Dedifferentiated amniotic fluid mesenchymal stem cell (primary cell): ENCODE measurements at regions not wholly inside any gene's neighbourhood (a gene's known extent, or its start where the extent isn't known, plus 50 kb on each side); places are given as distances from the start of the nearest gene placed in this dataset.

Experiments
- DNase-seq: peaks from one replicate; pipeline ENCODE4 v3.0.0-alpha.2; 2016; ENCODE audit errors: extremely low spot score

DNA sequence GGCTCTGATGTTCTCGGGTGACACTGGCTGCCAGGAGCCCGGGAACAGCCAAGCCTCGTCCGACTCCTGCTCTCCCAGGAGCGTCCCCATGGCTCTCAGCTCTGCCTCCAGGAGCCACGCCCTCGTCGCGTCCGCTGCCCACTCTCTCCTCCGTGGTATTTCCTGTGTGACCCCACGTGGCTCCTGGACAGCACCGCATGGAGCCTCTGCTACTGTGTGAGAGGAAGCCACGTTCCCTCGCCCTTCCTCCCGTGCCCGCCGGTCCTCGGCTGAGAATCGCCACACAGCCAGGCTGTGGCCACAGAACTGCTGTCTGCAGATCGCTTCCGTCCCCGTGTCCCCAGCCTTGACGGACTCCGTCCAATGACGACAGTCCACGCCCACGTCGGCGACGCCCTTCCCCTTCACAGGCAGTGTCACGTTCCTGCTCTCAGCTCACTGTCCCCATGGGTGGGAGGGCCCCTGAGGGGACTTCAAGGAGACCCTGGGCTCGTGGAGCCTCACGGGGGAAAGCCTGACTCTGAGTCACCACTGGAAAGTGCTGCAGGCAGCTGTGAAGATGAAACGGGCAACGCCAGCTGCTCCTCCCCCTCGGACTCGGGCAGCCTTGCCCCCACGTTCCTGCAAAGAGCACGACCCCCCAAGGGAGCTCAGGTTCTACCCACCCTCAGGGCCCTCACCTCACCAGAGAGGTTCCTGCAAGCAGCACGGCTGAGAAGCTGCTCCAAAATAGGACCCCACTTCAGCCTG lies 458.5 kb downstream of the BRD1 start:
- DNase-seq, result no peak

DNA sequence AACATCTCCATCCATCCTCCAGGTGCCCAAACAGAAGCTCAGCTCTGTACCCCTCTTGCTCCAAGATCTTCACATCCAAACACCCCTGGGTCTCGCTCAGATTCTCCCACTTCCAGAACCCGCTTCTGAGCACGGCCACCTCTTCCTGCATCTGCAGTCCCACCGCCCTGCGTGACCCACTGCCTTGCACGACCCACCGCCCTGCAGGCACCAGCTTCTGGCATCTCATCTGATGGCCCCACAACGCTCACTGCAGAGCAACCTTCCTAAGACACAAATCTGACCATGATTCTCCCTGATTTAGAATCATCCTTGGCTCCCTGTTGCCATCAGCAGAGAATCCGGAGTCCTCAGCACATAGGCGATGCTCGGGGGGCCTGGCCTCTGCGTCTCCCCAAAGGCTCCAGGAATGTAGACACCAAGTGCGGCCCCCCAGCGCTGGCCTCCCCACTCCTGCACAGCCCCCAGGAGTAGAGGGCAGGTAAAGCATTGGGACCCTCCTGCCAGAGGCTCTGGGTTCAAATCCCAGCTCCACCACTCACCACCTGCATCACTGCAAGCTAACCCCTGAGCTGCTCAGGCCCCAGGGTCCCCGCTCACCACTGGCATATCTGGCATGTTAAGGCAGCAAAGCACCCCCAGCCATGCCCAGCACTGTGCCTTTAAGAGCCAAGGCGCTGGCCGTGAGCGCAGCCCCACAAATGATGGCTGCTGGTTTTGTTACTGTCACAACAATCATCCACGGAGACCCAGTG lies 459.3 kb downstream of the BRD1 start:
- no peak for DNase-seq

DNA sequence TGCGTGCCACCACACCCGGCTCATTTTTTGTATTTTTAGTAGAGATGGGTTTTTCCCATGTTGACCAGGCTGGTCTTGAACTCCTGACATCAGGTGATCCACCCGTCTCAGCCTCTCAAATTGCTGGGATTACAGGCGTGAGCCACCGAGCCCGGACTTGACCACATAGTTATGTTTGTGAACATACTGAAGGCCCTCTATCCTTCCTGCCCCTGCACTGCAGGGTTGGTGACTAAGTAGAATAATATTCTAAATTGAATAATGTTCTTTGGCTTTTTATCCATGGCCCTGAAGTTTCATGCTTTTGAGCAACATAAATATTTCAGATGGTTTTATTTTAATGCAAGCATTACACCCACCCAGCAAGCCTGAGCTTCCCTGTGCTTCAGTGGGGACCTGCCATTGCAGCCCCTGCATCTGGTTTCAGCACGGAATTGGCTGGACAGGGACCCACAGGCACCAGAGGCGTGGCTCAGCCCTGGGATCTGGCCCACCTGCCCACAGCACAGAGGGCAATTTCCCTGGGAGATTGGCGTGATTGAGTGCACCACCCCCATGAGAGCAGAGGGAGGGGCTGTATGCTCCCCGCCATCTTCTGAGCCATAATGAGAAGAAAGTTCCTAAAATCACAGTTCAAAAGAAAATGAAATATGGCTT lies 460.5 kb downstream of the BRD1 start:
- no peak for DNase-seq

- no peak for DNase-seq
Measured at GRCh38 chr22:49366437-49366836, 461.2 kb downstream of the BRD1 start.

DNA sequence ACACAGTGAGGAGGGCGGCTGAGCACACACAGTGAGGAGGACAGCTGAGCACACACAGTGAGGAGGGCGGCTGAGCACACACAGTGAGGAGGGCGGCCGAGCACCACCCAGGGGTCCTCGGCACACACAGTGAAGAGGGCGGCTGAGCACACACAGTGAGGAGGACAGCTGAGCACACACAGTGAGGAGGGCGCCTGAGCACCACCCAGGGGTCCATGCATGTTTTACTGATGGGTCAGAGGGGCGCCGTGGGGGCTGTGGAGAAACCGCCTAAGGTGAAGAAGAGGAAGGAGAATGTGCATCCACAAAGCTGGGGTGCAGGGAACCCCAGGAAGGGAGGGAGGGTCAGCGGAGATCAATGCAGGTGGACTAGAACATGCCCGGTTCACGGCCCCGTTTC lies 461.8 kb downstream of the BRD1 start:
- DNase-seq, result no peak

DNA sequence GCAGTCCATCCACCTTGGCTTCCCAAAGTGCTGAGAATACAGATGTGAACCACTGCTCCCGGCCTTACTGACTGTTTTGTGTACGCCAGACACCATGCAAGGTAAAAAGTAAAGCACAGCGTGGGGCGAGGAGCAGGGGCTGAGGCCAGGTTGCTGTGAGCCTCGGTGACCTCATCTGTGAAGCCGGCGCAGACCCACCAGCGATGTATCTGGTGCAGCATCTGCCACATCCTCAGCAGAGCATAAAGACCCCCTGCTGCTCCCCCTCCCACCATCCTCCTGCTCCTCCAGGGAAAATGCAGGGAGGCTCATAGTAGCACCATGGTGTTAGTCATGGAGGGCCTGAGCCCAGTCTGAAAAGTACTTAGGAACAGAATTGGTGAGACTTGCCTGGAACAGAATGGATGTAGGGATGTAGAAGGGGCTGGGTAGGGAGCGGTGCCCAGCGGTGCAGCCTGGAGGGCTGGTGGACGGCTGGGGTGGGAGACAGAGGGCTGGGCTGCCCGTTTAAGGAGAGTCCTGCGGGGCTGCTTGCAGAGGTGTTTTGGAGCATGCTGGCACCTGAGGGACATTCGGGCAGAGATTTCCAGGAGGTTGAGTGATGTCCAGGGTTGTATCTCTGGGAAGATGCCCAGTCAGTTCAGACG lies 462.4 kb downstream of the BRD1 start:
- no peak for DNase-seq

DNA sequence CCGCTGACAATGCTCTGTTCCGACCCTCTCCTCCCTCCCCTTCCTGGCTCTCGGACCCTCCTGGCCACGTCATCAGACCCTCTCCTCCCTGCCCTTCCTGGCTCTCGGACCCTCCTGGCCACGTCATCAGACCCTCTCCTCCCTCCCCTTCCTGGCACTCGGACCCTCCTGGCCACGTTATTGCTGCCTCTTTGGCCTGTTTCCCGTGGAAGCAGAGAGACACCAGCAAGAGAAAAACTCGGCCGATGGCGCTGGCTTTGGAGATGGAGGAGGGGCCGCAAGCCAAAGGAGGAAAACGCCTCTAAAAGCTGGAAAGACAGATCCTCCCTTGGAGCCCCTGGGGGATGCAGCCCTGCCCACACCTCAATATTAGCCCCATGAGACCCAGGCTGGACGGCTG lies 463.3 kb downstream of the BRD1 start:
- no peak for DNase-seq

- DNase-seq, result no peak
Measured at GRCh38 chr22:49363526-49364230, 464.0 kb downstream of the BRD1 start.

GRCh38 chr22:49362211-49362839 lies 465.3 kb downstream of the BRD1 start:
- DNase-seq, result no peak

- DNase-seq, result no peak
Measured at GRCh38 chr22:49361164-49361563, 466.5 kb downstream of the BRD1 start.

DNA sequence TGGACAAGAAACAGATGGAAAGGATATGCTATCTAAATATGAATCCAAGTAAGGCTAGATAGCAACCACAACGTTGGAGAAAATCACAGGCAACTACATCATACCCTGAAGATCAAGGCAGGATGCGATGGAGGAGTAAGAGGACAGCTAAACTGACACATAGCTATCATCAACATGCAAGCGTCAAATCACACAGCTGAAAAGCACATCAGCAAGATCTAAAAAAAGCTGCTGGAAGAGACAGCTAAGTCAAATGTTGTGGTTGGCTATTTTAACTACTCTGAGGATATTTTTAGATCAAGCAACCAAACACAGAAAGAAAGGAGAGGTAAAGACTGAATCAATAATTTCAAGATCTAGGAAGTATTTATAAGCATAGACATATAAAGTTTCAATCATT lies 466.9 kb downstream of the BRD1 start:
- DNase-seq, result no peak

DNA sequence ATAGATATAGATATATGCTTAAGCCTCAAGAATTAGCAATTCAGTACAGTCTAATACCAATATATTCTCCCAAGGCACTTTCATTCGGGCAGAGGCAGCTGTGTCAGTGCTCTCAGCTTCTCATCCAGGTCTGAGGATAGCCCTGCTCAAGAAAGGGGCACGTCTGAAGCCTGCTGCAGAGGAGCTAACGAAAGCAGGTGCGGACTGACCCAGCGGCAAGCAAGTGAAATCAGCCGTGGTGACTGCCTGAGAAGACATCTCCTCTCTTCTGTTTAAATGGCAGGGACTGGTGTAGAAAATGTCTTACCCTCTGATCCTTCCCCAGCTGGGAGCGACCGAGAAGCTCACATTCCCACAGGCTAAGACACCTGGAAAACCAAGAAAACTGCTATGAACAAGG lies 468.6 kb downstream of the BRD1 start:
- no peak for DNase-seq

DNA sequence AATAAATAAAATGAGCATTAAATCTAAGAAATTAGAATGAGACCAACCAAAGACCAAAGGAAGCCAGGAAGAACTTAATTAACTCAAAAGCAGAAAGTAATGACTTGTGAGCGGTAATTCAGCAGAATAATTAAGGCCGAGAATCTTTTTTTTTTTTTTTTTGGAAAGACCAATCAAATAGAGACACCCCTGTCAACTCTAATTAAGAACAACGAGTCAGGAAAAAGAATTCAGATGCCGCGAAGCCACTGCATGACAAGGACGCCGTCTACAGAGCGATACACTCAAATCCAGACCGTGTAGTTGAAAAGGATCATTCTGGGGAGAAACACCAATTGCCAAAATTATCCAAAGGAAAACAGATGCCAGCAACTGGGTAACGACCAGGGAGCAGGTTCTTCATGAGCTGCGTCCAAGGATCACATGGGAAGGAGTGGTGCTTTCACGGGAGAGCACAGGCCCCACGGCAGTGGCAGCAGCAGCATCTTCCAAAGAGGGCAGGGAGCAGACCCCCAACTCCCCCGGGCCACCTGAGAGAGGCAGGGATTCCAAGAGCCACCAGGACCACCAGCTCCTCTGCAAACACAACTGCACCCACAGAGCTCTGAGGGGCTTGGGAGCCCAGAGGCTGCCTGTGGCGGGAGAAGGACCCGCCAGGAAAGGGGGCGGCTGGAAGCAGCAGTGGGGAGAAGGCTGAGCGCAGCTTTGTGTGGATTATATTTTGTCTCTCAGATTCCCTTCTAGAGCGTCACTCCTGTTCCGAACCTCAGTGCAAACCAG lies 469.8 kb downstream of the BRD1 start:
- DNase-seq, result no peak

DNA sequence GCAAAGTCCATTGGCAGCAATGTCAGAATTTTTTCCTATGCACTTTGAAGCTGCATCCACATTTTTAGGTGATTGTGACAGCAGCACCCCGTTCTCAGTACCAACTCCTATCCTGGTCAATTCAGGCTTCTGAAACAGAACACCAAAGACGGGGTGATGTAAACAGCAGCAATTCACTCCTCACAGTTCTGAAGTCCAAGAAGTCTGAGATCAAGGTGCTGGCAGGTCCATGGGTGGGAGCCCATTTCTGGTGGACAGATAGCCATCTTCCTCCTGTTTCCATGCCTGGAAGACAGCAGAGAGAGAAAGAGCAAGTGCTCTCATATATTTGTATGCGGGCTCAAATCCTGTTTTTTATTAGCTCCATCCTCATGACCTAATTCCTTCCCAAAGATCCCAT lies 471.2 kb downstream of the BRD1 start:
- no peak for DNase-seq

DNA sequence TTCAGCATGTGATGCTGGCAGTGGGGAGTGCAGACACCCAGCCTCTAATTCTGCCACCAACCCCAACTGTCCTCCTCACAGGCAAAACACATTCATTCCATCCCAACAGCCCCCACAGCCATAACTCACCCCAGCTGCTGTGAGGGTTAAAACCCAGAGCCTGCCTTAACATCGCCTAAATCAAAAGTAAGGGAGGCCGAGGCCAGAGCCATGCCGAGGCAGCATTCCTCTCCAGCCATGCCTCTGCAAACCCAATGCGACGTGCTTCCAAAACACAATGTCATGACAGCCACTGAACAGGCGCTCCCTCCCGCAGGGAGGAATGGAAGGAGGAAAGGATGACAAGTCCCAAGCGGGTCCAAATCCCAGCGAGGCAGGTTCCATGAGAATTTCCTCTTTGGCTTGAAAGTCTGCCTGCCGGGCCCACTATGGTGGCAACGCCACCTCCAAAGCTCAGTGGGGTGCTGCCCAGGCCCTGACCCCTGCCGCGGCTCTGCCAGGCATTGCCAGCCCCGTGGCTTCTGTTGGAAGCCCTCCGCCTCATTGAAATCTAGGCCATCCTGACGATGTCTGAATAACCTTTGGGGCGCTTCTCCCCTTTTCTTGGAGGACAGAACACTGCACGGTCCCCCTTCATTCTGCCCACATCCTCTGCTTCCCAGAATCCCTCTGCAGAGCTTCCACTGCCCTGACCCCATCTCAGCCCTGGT lies 472.3 kb downstream of the BRD1 start:
- no peak for DNase-seq

DNA sequence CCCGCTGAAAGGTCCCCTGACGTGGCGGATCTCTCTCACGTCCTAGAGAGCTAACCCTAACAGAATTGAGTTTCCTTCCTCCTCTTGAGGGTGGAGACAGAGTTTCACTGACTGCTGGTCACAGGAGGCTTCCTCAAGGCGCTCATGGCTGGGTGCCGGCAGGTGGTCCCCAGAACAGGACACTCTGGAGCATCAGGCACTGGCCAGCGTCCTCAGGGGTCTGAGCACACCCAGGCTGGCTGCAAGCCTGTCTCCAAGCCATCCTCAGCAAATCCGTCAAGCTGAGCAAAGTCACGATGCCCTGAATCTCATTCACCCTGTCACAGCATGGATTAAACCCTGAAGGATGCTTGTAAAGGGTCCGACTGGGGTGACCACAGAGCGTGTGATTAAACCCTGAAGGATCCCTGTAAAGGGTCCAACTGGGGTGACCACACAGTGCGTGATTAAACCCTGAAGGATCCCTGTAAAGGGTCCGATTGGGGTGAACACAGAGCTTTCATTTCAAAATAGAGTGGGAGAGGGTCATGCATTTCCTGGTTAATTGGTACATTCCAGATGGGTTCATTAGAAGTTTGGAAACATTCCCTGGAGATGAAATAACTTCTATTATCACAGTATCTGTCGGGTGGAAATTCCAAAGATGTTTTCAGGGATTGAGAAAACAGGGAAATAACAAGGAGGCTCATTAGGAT lies 473.0 kb downstream of the BRD1 start:
- no peak for DNase-seq

DNA sequence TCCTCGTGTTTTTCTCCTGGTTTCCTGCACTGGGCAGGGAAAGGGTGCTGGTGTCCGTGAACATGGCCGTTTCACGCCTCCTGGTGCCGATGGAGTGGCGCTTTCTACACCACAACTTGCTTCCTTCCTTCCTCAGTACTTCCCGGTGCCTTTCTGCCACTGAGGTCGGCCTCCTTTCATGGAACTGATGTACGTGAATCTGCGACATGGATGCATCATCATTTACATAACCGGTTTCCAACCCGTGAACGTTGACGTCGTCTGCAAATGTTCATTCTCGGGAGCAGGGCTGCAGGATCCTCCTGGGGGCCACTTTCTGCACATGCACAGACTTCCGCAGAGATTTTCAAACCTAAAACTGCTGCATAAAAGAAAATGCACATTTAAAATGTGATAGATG lies 474.4 kb downstream of the BRD1 start:
- no peak for DNase-seq

- no peak for DNase-seq
Measured at GRCh38 chr22:49352361-49353169, 475.1 kb downstream of the BRD1 start.
